ENCODE measurements at regions not wholly inside any gene's neighbourhood (a gene's known extent, or its start where the extent isn't known, plus 50 kb on each side); places are given as distances from the start of the nearest gene placed in this dataset.

DNA sequence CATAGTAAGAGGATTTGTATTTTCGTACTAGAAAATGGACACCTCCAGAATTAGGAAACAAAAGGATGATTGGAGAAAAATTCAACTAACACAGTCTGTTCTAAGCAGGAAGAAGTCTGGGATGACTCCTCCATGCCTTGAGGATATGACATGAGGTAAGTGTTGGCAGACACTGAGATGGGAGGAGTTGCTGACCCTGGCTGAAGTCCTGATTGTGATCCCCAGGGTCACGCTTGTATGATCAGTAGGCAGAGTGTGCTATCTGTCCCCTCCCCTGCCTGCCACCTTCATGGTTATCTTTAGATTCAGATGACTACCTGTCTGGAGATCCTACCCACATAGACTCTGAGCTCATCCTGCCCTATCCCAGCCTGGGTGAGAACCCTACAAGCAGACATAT is 249.1 kb downstream of the C1orf94 start:
- no peaks in the 10 kb centered on the region for H3K4me1 ChIP-seq (ENCODE audit: control insufficient read depth in 4 of 4, insufficient read depth in 4 of 4, low read length in 3 of 4)
- no peaks in the 10 kb centered on the region for H3K9me3 ChIP-seq (ENCODE audit: control insufficient read depth in 4 of 4, low read length in 3 of 4)
- WGBS: 45% methylated on average over 2 of the region's 2 CpGs
- H3K36me3 ChIP-seq (ENCODE audit: control insufficient read depth in 4 of 4, insufficient read depth in 3 of 4, low read depth in 1 of 4, low read length in 3 of 4): no peaks in the 10 kb centered on the region
- no peak overlapping the region for H3K27ac ChIP-seq (ENCODE audit: low read depth in 1 of 2, low read length in 2 of 2)
- no peak overlapping the region for H3K9ac ChIP-seq (ENCODE audit: low read depth in 1 of 2, low read length in 2 of 2)
- no peaks in the 10 kb centered on the region for H3K27me3 ChIP-seq (ENCODE audit: control insufficient read depth in 4 of 4, insufficient read depth in 4 of 4, low read length in 3 of 4)
- no peak for DNase-seq (ENCODE audit: low spot score)
- TF ChIP-seq FOXA1 (IDR thresholded peaks at IDR 0.05) (no peak), JUND (IDR thresholded peaks at IDR 0.05) (no peak), RAD21 (IDR thresholded peaks at IDR 0.05) (no peak), HNF4G (IDR thresholded peaks at IDR 0.05) (no peak), FOXA2 (IDR thresholded peaks at IDR 0.05) (no peak), HNF4A (conservative IDR thresholded peaks at IDR 0.05) (no peak), TAF1 (conservative IDR thresholded peaks at IDR 0.05) (no peak)
- TF ChIP-seq, protein P1, sequence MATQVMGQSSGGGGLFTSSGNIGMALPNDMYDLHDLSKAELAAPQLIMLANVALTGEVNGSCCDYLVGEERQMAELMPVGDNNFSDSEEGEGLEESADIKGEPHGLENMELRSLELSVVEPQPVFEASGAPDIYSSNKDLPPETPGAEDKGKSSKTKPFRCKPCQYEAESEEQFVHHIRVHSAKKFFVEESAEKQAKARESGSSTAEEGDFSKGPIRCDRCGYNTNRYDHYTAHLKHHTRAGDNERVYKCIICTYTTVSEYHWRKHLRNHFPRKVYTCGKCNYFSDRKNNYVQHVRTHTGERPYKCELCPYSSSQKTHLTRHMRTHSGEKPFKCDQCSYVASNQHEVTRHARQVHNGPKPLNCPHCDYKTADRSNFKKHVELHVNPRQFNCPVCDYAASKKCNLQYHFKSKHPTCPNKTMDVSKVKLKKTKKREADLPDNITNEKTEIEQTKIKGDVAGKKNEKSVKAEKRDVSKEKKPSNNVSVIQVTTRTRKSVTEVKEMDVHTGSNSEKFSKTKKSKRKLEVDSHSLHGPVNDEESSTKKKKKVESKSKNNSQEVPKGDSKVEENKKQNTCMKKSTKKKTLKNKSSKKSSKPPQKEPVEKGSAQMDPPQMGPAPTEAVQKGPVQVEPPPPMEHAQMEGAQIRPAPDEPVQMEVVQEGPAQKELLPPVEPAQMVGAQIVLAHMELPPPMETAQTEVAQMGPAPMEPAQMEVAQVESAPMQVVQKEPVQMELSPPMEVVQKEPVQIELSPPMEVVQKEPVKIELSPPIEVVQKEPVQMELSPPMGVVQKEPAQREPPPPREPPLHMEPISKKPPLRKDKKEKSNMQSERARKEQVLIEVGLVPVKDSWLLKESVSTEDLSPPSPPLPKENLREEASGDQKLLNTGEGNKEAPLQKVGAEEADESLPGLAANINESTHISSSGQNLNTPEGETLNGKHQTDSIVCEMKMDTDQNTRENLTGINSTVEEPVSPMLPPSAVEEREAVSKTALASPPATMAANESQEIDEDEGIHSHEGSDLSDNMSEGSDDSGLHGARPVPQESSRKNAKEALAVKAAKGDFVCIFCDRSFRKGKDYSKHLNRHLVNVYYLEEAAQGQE (IDR thresholded peaks at IDR 0.05): no peak
- TF ChIP-seq, protein P2, sequence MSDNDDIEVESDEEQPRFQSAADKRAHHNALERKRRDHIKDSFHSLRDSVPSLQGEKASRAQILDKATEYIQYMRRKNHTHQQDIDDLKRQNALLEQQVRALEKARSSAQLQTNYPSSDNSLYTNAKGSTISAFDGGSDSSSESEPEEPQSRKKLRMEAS (IDR thresholded peaks at IDR 0.05): no peak
- TF ChIP-seq, protein P3, sequence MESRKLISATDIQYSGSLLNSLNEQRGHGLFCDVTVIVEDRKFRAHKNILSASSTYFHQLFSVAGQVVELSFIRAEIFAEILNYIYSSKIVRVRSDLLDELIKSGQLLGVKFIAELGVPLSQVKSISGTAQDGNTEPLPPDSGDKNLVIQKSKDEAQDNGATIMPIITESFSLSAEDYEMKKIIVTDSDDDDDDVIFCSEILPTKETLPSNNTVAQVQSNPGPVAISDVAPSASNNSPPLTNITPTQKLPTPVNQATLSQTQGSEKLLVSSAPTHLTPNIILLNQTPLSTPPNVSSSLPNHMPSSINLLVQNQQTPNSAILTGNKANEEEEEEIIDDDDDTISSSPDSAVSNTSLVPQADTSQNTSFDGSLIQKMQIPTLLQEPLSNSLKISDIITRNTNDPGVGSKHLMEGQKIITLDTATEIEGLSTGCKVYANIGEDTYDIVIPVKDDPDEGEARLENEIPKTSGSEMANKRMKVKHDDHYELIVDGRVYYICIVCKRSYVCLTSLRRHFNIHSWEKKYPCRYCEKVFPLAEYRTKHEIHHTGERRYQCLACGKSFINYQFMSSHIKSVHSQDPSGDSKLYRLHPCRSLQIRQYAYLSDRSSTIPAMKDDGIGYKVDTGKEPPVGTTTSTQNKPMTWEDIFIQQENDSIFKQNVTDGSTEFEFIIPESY (IDR thresholded peaks at IDR 0.05): no peak
- TF ChIP-seq, protein P4, sequence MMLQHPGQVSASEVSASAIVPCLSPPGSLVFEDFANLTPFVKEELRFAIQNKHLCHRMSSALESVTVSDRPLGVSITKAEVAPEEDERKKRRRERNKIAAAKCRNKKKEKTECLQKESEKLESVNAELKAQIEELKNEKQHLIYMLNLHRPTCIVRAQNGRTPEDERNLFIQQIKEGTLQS (IDR thresholded peaks at IDR 0.05): no peak
- no peak overlapping the region for H3K4me3 ChIP-seq (ENCODE audit: low read depth in 1 of 3, low read length in 3 of 3)

DNA sequence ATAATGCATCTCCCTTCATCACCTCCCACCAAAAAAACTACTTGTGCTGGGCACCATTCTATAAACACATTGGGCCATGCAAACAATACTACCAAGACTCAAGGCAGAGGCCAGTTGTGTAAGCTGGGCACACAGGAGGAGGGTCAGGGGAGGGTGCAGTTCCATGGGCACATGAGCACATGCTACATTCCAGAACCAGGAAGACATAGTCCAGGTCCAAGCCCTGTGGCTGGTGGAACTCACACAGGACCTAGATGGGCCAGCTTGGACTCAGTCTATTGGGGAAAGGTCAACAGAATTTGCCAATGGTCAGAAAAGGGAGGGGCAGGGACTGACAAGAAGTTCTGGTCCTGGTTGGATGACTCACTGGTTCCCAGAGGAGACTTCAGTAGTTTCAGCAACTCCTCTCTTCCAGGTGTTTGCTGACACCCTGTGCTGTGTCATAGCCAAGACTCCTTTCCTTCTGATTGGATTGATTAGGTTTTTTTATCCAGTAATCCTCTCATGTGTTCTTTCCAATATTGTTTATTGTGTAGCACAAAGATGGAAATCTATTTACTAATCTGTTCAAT is 249.7 kb downstream of the C1orf94 start:
- Histone ChIP-seq H3K4me1 (ENCODE audit: control insufficient read depth in 4 of 4, insufficient read depth in 4 of 4, low read length in 3 of 4) (no peaks in the 10 kb centered on the region), H3K9me3 (ENCODE audit: control insufficient read depth in 4 of 4, low read length in 3 of 4) (no peaks in the 10 kb centered on the region), H3K27ac (ENCODE audit: low read depth in 1 of 2, low read length in 2 of 2) (no peak overlapping the region), H3K9ac (ENCODE audit: low read depth in 1 of 2, low read length in 2 of 2) (no peak overlapping the region), H3K4me3 (ENCODE audit: low read depth in 1 of 3, low read length in 3 of 3) (no peak overlapping the region), H3K27me3 (ENCODE audit: control insufficient read depth in 4 of 4, insufficient read depth in 4 of 4, low read length in 3 of 4) (no peaks in the 10 kb centered on the region), H3K36me3 (ENCODE audit: control insufficient read depth in 4 of 4, insufficient read depth in 3 of 4, low read depth in 1 of 4, low read length in 3 of 4) (no peaks in the 10 kb centered on the region)
- TF ChIP-seq SP1 (IDR thresholded peaks at IDR 0.05) (no peak), HNF4A (conservative IDR thresholded peaks at IDR 0.05) (no peak), RXRA (IDR thresholded peaks at IDR 0.05) (no peak), YY1 (IDR thresholded peaks at IDR 0.05) (no peak), GABPA (IDR thresholded peaks at IDR 0.05 in 1 of 2, conservative IDR thresholded peaks at IDR 0.05 in 1 of 2) (no peak), NR2F2 (IDR thresholded peaks at IDR 0.05) (no peak), TAF1 (conservative IDR thresholded peaks at IDR 0.05) (no peak), JUND (IDR thresholded peaks at IDR 0.05) (no peak), FOXA1 (IDR thresholded peaks at IDR 0.05) (no peak), EGR1 (IDR thresholded peaks at IDR 0.05; ENCODE audit: low read depth in 2 of 2) (no peak), HNF4G (IDR thresholded peaks at IDR 0.05) (no peak)
- TF ChIP-seq, protein P5, sequence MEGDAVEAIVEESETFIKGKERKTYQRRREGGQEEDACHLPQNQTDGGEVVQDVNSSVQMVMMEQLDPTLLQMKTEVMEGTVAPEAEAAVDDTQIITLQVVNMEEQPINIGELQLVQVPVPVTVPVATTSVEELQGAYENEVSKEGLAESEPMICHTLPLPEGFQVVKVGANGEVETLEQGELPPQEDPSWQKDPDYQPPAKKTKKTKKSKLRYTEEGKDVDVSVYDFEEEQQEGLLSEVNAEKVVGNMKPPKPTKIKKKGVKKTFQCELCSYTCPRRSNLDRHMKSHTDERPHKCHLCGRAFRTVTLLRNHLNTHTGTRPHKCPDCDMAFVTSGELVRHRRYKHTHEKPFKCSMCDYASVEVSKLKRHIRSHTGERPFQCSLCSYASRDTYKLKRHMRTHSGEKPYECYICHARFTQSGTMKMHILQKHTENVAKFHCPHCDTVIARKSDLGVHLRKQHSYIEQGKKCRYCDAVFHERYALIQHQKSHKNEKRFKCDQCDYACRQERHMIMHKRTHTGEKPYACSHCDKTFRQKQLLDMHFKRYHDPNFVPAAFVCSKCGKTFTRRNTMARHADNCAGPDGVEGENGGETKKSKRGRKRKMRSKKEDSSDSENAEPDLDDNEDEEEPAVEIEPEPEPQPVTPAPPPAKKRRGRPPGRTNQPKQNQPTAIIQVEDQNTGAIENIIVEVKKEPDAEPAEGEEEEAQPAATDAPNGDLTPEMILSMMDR (IDR thresholded peaks at IDR 0.05; ENCODE audit: low read depth, low read length, missing input control): no peak
- TF ChIP-seq, protein P2 (IDR thresholded peaks at IDR 0.05): no peak
- TF ChIP-seq, protein P3 (IDR thresholded peaks at IDR 0.05): no peak
- TF ChIP-seq, protein P4 (IDR thresholded peaks at IDR 0.05): no peak
- no peak for DNase-seq (ENCODE audit: low spot score)

All from liver (tissue), 8 donors.